Mesendoderm (in vitro differentiated cells): ENCODE measurements at regions not wholly inside any gene's neighbourhood (a gene's known extent, or its start where the extent isn't known, plus 50 kb on each side); places are given as distances from the start of the nearest gene placed in this dataset.

ENCODE experiments used
- DNase-seq: peaks from one replicate; pipeline ENCODE4 v3.0.0; 2013
- H2AK5ac ChIP-seq: 2 replicates; pipeline ENCODE4 v1.6.1; 2013; ENCODE audit warnings: low read length, inconsistent platforms
- H2BK120ac ChIP-seq: 2 replicates; pipeline ENCODE4 v1.6.1; 2013; ENCODE audit warnings: low read depth, mild to moderate bottlenecking, low read length, moderate library complexity, mixed read lengths
- H2BK15ac ChIP-seq: replicated peaks from 2 replicates; pipeline ENCODE4 v1.6.1; 2013; ENCODE audit warnings: low read depth, mild to moderate bottlenecking, moderate library complexity
- H2BK5ac ChIP-seq: 2 replicates; pipeline ENCODE4 v1.6.1; 2013; ENCODE audit warnings: low read length, inconsistent platforms
- H3K18ac ChIP-seq: 2 replicates; pipeline ENCODE4 v1.6.1; 2013; ENCODE audit warnings: mild to moderate bottlenecking, low read length, mixed read lengths
- H3K23ac ChIP-seq: one replicate; pipeline ENCODE4 v1.6.1; 2013; ENCODE audit warnings: low read length
- H3K27ac ChIP-seq: 2 replicates; pipeline ENCODE4 v1.5.1; 2013; ENCODE audit warnings: low read depth, mild to moderate bottlenecking, inconsistent platforms, low read length, moderate library complexity
- H3K27me3 ChIP-seq: 2 replicates; pipeline ENCODE4 v1.6.1; 2013; ENCODE audit warnings: low read length, control low read depth, mild to moderate bottlenecking, inconsistent platforms; ENCODE audit not compliant: insufficient read depth, poor library complexity
- H3K36me3 ChIP-seq: 2 replicates; pipeline ENCODE4 v1.6.1; 2013; ENCODE audit warnings: low read length, inconsistent platforms; ENCODE audit not compliant: control insufficient read depth, insufficient read depth
- H3K4ac ChIP-seq: one replicate; pipeline ENCODE4 v1.6.1; 2013; ENCODE audit warnings: low read depth, mild to moderate bottlenecking, low read length, moderate library complexity
- H3K4me1 ChIP-seq: 2 replicates; pipeline ENCODE4 v1.6.1; 2013; ENCODE audit warnings: low read depth, low read length, inconsistent platforms; ENCODE audit not compliant: control insufficient read depth
- H3K4me2 ChIP-seq: 2 replicates; pipeline ENCODE4 v1.6.1; 2013; ENCODE audit warnings: low read length
- H3K4me3 ChIP-seq: 2 replicates; pipeline ENCODE4 v1.5.1; 2013; ENCODE audit warnings: mild to moderate bottlenecking, low read length
- H3K56ac ChIP-seq: one replicate; pipeline ENCODE4 v1.6.1; 2013; ENCODE audit warnings: low read length
- H3K79me1 ChIP-seq: 2 replicates; pipeline ENCODE4 v1.6.1; 2013; ENCODE audit warnings: low read length, inconsistent platforms
- H3K79me2 ChIP-seq: 2 replicates; pipeline ENCODE4 v1.6.1; 2013; ENCODE audit warnings: mild to moderate bottlenecking, low read length; ENCODE audit not compliant: control insufficient read depth, insufficient read depth
- H3K9ac ChIP-seq: 2 replicates; pipeline ENCODE4 v1.6.1; 2013; ENCODE audit warnings: low read length, inconsistent platforms
- H4K5ac ChIP-seq: one replicate; pipeline ENCODE4 v1.6.1; 2013; ENCODE audit warnings: low read length
- H4K8ac ChIP-seq: one replicate; pipeline ENCODE4 v1.6.1; 2013; ENCODE audit warnings: low read depth, mild to moderate bottlenecking, control low read depth, low read length, moderate library complexity
- WGBS: extraction: QIAGEN DNeasy Blood & Tissue Kit; methylation state at CpG from one replicate; pipeline ENCODE4 v1.1.7; 2013; ENCODE audit warnings: low lambda C conversion rate, missing lambda C conversion rate; ENCODE audit not compliant: insufficient coverage; ENCODE audit errors: extremely low coverage; 5-methylcytosine and 5-hydroxymethylcytosine counted together

- H3K9ac ChIP-seq: no peak overlapping the region
- H3K18ac ChIP-seq: no peak overlapping the region
- no peak overlapping the region for H3K27ac ChIP-seq
- H3K56ac ChIP-seq: no peak overlapping the region
- H3K4ac ChIP-seq: no peak overlapping the region
- no peak overlapping the region for H4K8ac ChIP-seq
- DNase-seq: no peak
- H2BK15ac ChIP-seq: no peak overlapping the region
- no peak overlapping the region for H4K5ac ChIP-seq
- no peaks in the 10 kb centered on the region for H3K36me3 ChIP-seq
- no peak overlapping the region for H2BK120ac ChIP-seq
- no peak overlapping the region for H2AK5ac ChIP-seq
- no peaks in the 10 kb centered on the region for H3K79me1 ChIP-seq
- no peak overlapping the region for H3K4me3 ChIP-seq
- no peak overlapping the region for H3K4me2 ChIP-seq
- H3K79me2 ChIP-seq: no peaks in the 10 kb centered on the region
- H3K4me1 ChIP-seq: no peaks in the 10 kb centered on the region
- H3K27me3 ChIP-seq: no peaks in the 10 kb centered on the region
- no peak overlapping the region for H3K23ac ChIP-seq
- no peak overlapping the region for H2BK5ac ChIP-seq
These were observed 517.3 kb downstream of the MFSD1 start for GRCh38 chr3:159319156-159319555.

GRCh38 chr3:159322322-159322939 lies 520.6 kb downstream of the MFSD1 start:
- Histone ChIP-seq H4K8ac (no peak overlapping the region), H2BK5ac (no peak overlapping the region), H3K4me3 (no peak overlapping the region), H4K5ac (no peak overlapping the region), H2BK120ac (no peak overlapping the region), H3K23ac (no peak overlapping the region), H3K9ac (no peak overlapping the region), H3K36me3 (no peaks in the 10 kb centered on the region), H3K27ac (no peak overlapping the region), H3K27me3 (no peaks in the 10 kb centered on the region), H3K79me1 (no peaks in the 10 kb centered on the region), H3K4ac (no peak overlapping the region), H2AK5ac (no peak overlapping the region), H3K18ac (no peak overlapping the region), H3K56ac (no peak overlapping the region), H3K4me2 (no peak overlapping the region), H2BK15ac (no peak overlapping the region), H3K4me1 (no peaks in the 10 kb centered on the region), H3K79me2 (no peaks in the 10 kb centered on the region)
- WGBS: no CpG with 5 or more reads among the region's 8 CpGs
- DNase-seq: peak; percentile 67

GRCh38 chr3:159323848-159324247 lies 522.0 kb downstream of the MFSD1 start:
- H3K9ac ChIP-seq: no peak overlapping the region
- H3K4ac ChIP-seq: no peak overlapping the region
- no peaks in the 10 kb centered on the region for H3K79me1 ChIP-seq
- no peak overlapping the region for H2AK5ac ChIP-seq
- no peaks in the 10 kb centered on the region for H3K4me1 ChIP-seq
- no CpG with 5 or more reads among the region's 3 CpGs for WGBS
- no peaks in the 10 kb centered on the region for H3K36me3 ChIP-seq
- no peak overlapping the region for H3K56ac ChIP-seq
- no peaks in the 10 kb centered on the region for H3K79me2 ChIP-seq
- DNase-seq: no peak
- H4K8ac ChIP-seq: no peak overlapping the region
- no peak overlapping the region for H3K27ac ChIP-seq
- no peak overlapping the region for H4K5ac ChIP-seq
- H2BK15ac ChIP-seq: no peak overlapping the region
- H3K4me3 ChIP-seq: no peak overlapping the region
- H2BK120ac ChIP-seq: no peak overlapping the region
- H3K27me3 ChIP-seq: no peaks in the 10 kb centered on the region
- H2BK5ac ChIP-seq: no peak overlapping the region
- H3K23ac ChIP-seq: no peak overlapping the region
- no peak overlapping the region for H3K4me2 ChIP-seq
- H3K18ac ChIP-seq: no peak overlapping the region

- H3K4me1 ChIP-seq: no peaks in the 10 kb centered on the region
- no peak overlapping the region for H2AK5ac ChIP-seq
- no peak overlapping the region for H2BK15ac ChIP-seq
- no peaks in the 10 kb centered on the region for H3K79me2 ChIP-seq
- no peaks in the 10 kb centered on the region for H3K79me1 ChIP-seq
- DNase-seq: no peak
- H3K4me3 ChIP-seq: no peak overlapping the region
- no peak overlapping the region for H3K56ac ChIP-seq
- H3K27me3 ChIP-seq: no peaks in the 10 kb centered on the region
- H3K36me3 ChIP-seq: no peaks in the 10 kb centered on the region
- H3K9ac ChIP-seq: no peak overlapping the region
- no peak overlapping the region for H3K23ac ChIP-seq
- no peak overlapping the region for H2BK120ac ChIP-seq
- no peak overlapping the region for H4K8ac ChIP-seq
- no peak overlapping the region for H3K4ac ChIP-seq
- H2BK5ac ChIP-seq: no peak overlapping the region
- H3K18ac ChIP-seq: no peak overlapping the region
- WGBS: no CpG with 5 or more reads among the region's 2 CpGs
- H3K27ac ChIP-seq: no peak overlapping the region
- no peak overlapping the region for H4K5ac ChIP-seq
- H3K4me2 ChIP-seq: no peak overlapping the region
These were observed 525.1 kb downstream of the MFSD1 start for GRCh38 chr3:159326998-159327397.

- no peak overlapping the region for H3K27ac ChIP-seq
- no peaks in the 10 kb centered on the region for H3K36me3 ChIP-seq
- no peaks in the 10 kb centered on the region for H3K79me2 ChIP-seq
- H3K9ac ChIP-seq: no peak overlapping the region
- no peak overlapping the region for H2AK5ac ChIP-seq
- no peak for DNase-seq
- no peak overlapping the region for H4K5ac ChIP-seq
- no peaks in the 10 kb centered on the region for H3K27me3 ChIP-seq
- no peak overlapping the region for H3K4me3 ChIP-seq
- H3K4ac ChIP-seq: no peak overlapping the region
- no peak overlapping the region for H3K4me2 ChIP-seq
- H3K79me1 ChIP-seq: no peaks in the 10 kb centered on the region
- H4K8ac ChIP-seq: no peak overlapping the region
- no peaks in the 10 kb centered on the region for H3K4me1 ChIP-seq
- no peak overlapping the region for H3K18ac ChIP-seq
- H2BK5ac ChIP-seq: no peak overlapping the region
- H3K56ac ChIP-seq: no peak overlapping the region
- no peak overlapping the region for H3K23ac ChIP-seq
- no peak overlapping the region for H2BK120ac ChIP-seq
- H2BK15ac ChIP-seq: no peak overlapping the region
These were observed 530.8 kb downstream of the MFSD1 start for GRCh38 chr3:159332535-159333099.

GRCh38 chr3:159339131-159339530 lies 537.3 kb downstream of the MFSD1 start:
- no peaks in the 10 kb centered on the region for H3K79me1 ChIP-seq
- H3K18ac ChIP-seq: no peak overlapping the region
- DNase-seq: no peak

More at GRCh38 chr3:159339131-159339530, 537.3 kb downstream of the MFSD1 start:
- Histone ChIP-seq H3K4ac (no peak overlapping the region), H3K56ac (no peak overlapping the region), H3K4me2 (no peak overlapping the region), H3K9ac (no peak overlapping the region), H2AK5ac (no peak overlapping the region), H4K8ac (no peak overlapping the region), H3K36me3 (no peaks in the 10 kb centered on the region), H2BK5ac (no peak overlapping the region), H2BK15ac (no peak overlapping the region), H3K4me1 (no peaks in the 10 kb centered on the region), H3K23ac (no peak overlapping the region), H2BK120ac (no peak overlapping the region), H4K5ac (no peak overlapping the region), H3K27ac (no peak overlapping the region), H3K79me2 (no peaks in the 10 kb centered on the region), H3K27me3 (no peaks in the 10 kb centered on the region), H3K4me3 (no peak overlapping the region)
